K562 (cell line): ENCODE measurements at regions not wholly inside any gene's neighbourhood (a gene's known extent, or its start where the extent isn't known, plus 50 kb on each side); places are given as distances from the start of the nearest gene placed in this dataset.

Experiments
- ATAC-seq: fragments of 200-7000 bp; cut with Tn5 transposase; 3 replicates; pipeline ENCODE4 v1.9.1; 2020; ENCODE audit warnings: moderate library complexity
- BruUV-seq: library from RNA; stranded (reverse); fragments of 400-500 nt; replicated peaks from 2 replicates; lab custom pipeline; 2021; lab: Mats Ljungman, UMichigan
- CTCF ChIA-PET: fragments of 300-600 bp; formaldehyde crosslinking; extraction: SDS; loops from one replicate; lab custom pipeline; 2021; ENCODE audit warnings: low intra/inter-chr PET ratio; lab: Yijun Ruan, JAX
- POLR2A ChIA-PET: fragments of 300-600, 350-650 bp; sonication (Branson Sonifier 250); formaldehyde crosslinking; extraction: SDS; loops from one replicate; lab custom pipeline; 2021; ENCODE audit warnings: antibody characterized with exemption, inconsistent platforms; lab: Yijun Ruan, JAX
- DNase-seq, 4 experiments: peaks; one replicate each; pipeline versions ENCODE4 v3.0.0 to v3.0.0-alpha.2; 2011 to 2018; ENCODE audit warnings: low spot score in 3 of 4, mixed read lengths in 3 of 4; ENCODE audit errors: extremely low read depth in 1 of 4
- FAIRE-seq: peaks from 2 replicates; lab custom pipeline; 2011; peaks lifted over from hg19 to GRCh38; lab: Jason Lieb, UNC
- H2AFZ ChIP-seq: 2 replicates; pipeline ENCODE4 v1.6.0; 2011; ENCODE audit warnings: low read depth, low read length, control low read depth, inconsistent platforms
- H3K27ac ChIP-seq: fragments of 200-600 bp; 3 replicates; pipeline ENCODE4 v1.8.0; 2011; ENCODE audit warnings: low read depth, mild to moderate bottlenecking, control low read depth, inconsistent platforms, low read length, moderate library complexity, mixed read lengths; ENCODE audit errors: extremely low read depth
- H3K27me3 ChIP-seq, 2 experiments: fragments of 300-600 bp in 1 of 2; 2 replicates in 1 of 2; 3 replicates in 1 of 2; pipeline versions ENCODE4 v1.6.0 to v1.8.0; 2011; ENCODE audit warnings: inconsistent platforms in 2 of 2, low read length in 2 of 2, mild to moderate bottlenecking in 1 of 2, mixed read lengths in 1 of 2, moderate library complexity in 1 of 2; ENCODE audit not compliant: control insufficient read depth in 2 of 2, insufficient read depth in 2 of 2
- H3K36me3 ChIP-seq: fragments of 300-600 bp; 3 replicates; pipeline ENCODE4 v1.8.0; 2011; ENCODE audit warnings: mild to moderate bottlenecking, low read length, inconsistent platforms; ENCODE audit not compliant: control insufficient read depth, insufficient read depth
- H3K4me1 ChIP-seq, 2 experiments: fragments of 200-600 bp in 1 of 2; replicated peaks in 1 of 2; 2 replicates in 1 of 2; 3 replicates in 1 of 2; pipeline versions ENCODE4 v1.5.1 to v1.8.0; 2011; ENCODE audit warnings: inconsistent platforms in 2 of 2, low read length in 2 of 2, mild to moderate bottlenecking in 1 of 2, mixed read lengths in 1 of 2, moderate library complexity in 1 of 2; ENCODE audit not compliant: control insufficient read depth in 2 of 2, insufficient read depth in 2 of 2
- H3K4me2 ChIP-seq: 2 replicates; pipeline ENCODE4 v1.6.1; 2011; ENCODE audit warnings: low read length, control low read depth, inconsistent platforms, mixed read lengths; ENCODE audit not compliant: insufficient read depth
- H3K4me3 ChIP-seq: fragments of 200-600 bp; sonication (generic), shearing (Covaris generic); 2 replicates; pipeline ENCODE4 v1.5.1; 2016; ENCODE audit warnings: control low read depth, inconsistent platforms
- H3K79me2 ChIP-seq: fragments of 200-600 bp; 3 replicates; pipeline ENCODE4 v1.8.0; 2011; ENCODE audit warnings: low read length, inconsistent platforms; ENCODE audit not compliant: control insufficient read depth, insufficient read depth
- H3K9ac ChIP-seq, 2 experiments: 2 replicates each; pipeline versions ENCODE4 v1.6.0 to v1.6.1; 2011; ENCODE audit warnings: low read depth in 2 of 2, low read length in 2 of 2, control low read depth in 1 of 2, inconsistent platforms in 1 of 2, mild to moderate bottlenecking in 1 of 2, mixed read lengths in 1 of 2; ENCODE audit not compliant: insufficient read depth in 1 of 2
- H3K9me1 ChIP-seq: one replicate; pipeline ENCODE4 v1.6.0; 2011; ENCODE audit warnings: inconsistent platforms, mild to moderate bottlenecking, low read length, moderate library complexity; ENCODE audit not compliant: control insufficient read depth, insufficient read depth
- H3K9me3 ChIP-seq: replicated peaks from 2 replicates; pipeline ENCODE4 v1.5.1; 2011; ENCODE audit warnings: low read depth, low read length, inconsistent platforms; ENCODE audit not compliant: control insufficient read depth, insufficient read depth
- H4K20me1 ChIP-seq: replicated peaks from 2 replicates; pipeline ENCODE4 v1.6.1; 2011; ENCODE audit warnings: low read length, inconsistent platforms, mixed read lengths; ENCODE audit not compliant: control insufficient read depth, insufficient read depth
- EHMT2 ChIP-seq: fragments of 450-650 bp; IDR thresholded peaks from 2 replicates; pipeline ENCODE4 v1.6.1; 2018; ENCODE audit warnings: antibody characterized with exemption
- PRDM10 ChIP-seq: fragments of 450-650 bp; IDR thresholded peaks from 2 replicates; pipeline ENCODE4 v1.6.1; 2018; ENCODE audit not compliant: partially characterized antibody
- RAD51 ChIP-seq: fragments of 450-650 bp; IDR thresholded peaks from 2 replicates; pipeline ENCODE4 v1.7.1; 2016; ENCODE audit warnings: low read depth, mild to moderate bottlenecking, borderline replicate concordance
- SAFB ChIP-seq: fragments of 200-400 bp; formaldehyde crosslinking; IDR thresholded peaks from 2 replicates; pipeline ENCODE4 v1.6.1; 2017; ENCODE audit warnings: low read depth, low read length, borderline replicate concordance
- WGBS: fragments of 100-300 bp; shearing (Covaris generic); methylation state at CpG from one replicate; pipeline ENCODE4 v1.1.6; 2016; ENCODE audit warnings: low coverage, mixed read lengths; ENCODE audit not compliant: insufficient coverage; ENCODE audit errors: missing lambda C conversion rate; 5-methylcytosine and 5-hydroxymethylcytosine counted together
- in situ Hi-C: fragments of 300-500 bp; cut with MboI; formaldehyde crosslinking; loops from 4 replicates; pipeline ENCODE4 v1.15.0; 2018; ENCODE audit warnings: inconsistent platforms, mixed read lengths
- intact Hi-C: fragments of 100-400 bp; cut with micrococcal nuclease; formaldehyde crosslinking; loops from 2 replicates; pipeline ENCODE4 v1.14.2; 2022

DNA sequence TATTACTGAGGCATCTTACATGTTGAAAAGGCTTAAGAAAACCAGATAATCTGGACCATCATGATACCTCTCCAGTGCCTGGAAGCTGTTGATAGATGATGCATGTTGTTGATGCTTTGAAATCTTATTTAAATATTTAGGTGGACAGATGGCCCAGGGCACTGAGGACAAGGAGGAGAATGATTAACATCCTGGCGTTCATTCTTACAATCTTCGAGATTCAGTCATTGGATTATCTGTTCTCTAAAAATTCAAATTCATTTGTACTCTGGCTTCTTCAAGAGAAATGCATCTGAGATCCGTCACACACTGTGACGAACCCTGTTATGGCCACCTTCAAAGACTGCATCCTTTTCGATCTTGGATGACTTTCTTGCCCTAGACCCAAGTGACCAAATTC is 121.3 kb upstream of the IGF1 start:
- ChIA-PET POLR2A (no interaction called here), CTCF (no interaction called here)
- Histone ChIP-seq H4K20me1 (no peaks in the 10 kb centered on the region), H3K27me3 (no peaks in the 10 kb centered on the region; a peak in 1 of 5 replicates), H3K9ac (no peak overlapping the region), H3K9me3 (no peaks in the 10 kb centered on the region), H3K4me3 (no peak overlapping the region), H3K4me2 (no peak overlapping the region), H3K79me2 (no peaks in the 10 kb centered on the region), H3K9me1 (no peaks in the 10 kb centered on the region), H2AFZ (no peak overlapping the region), H3K27ac (no peak overlapping the region), H3K36me3 (no peaks in the 10 kb centered on the region), H3K4me1 (no peaks in the 10 kb centered on the region)
- in situ Hi-C loops: no loop called here
- DNase-seq (no peak), FAIRE-seq (no peak), ATAC-seq (no peak)
- no peak for TF ChIP-seq EHMT2
- no peak for TF ChIP-seq PRDM10
- no peak for TF ChIP-seq SAFB
- TF ChIP-seq RAD51: no peak
- BruUV-seq: no TSS peak
- intact Hi-C loops: no loop called here
- WGBS: 1% methylated on average over 5 of the region's 5 CpGs
